ENCODE measurements at regions not wholly inside any gene's neighbourhood (a gene's known extent, or its start where the extent isn't known, plus 50 kb on each side); places are given as distances from the start of the nearest gene placed in this dataset.
"Not testable (repeated sequence)": the region's sequence is repeated elsewhere in the genome, so short reads cannot be mapped to it uniquely, and the experiment has no call there.

DNA sequence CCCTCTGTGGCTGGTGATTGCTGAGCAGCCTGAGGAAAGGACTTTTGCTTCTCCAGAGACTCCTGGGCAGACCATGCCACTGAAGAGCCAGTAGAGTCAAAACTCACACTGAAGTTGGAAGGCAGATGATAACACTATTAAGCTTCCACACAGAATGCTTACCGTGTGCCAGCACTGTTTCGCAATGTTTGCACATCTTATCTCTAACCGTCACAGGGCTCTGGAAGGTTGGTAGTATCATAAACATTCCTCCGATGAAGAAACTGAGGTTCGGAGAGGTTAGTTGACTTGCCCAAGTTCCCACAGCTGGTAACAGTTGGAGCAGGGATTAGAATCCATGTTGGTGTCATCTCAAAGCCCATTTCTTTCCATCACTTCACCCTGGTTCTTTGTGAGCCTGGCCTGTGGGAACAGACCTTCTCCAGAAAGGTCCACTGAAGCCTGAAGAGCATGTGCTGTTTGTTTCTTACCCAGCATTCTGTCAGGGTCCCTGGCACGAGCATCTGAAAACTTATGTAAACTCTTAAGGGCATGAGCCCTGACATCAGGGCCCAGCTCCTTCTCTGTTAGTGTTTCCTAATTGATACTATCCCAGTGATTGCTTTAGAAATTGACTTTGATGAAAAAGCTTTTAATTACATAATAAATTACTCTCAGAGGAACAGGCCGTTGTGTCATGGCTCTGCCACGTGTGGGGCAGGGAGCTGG, 77.0 kb upstream of the PRR23C start:
- DNase-seq (ENCODE audit: low read depth), result peak; percentile 56
- TF ChIP-seq, protein P1, sequence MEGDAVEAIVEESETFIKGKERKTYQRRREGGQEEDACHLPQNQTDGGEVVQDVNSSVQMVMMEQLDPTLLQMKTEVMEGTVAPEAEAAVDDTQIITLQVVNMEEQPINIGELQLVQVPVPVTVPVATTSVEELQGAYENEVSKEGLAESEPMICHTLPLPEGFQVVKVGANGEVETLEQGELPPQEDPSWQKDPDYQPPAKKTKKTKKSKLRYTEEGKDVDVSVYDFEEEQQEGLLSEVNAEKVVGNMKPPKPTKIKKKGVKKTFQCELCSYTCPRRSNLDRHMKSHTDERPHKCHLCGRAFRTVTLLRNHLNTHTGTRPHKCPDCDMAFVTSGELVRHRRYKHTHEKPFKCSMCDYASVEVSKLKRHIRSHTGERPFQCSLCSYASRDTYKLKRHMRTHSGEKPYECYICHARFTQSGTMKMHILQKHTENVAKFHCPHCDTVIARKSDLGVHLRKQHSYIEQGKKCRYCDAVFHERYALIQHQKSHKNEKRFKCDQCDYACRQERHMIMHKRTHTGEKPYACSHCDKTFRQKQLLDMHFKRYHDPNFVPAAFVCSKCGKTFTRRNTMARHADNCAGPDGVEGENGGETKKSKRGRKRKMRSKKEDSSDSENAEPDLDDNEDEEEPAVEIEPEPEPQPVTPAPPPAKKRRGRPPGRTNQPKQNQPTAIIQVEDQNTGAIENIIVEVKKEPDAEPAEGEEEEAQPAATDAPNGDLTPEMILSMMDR (conservative IDR thresholded peaks at IDR 0.05; ENCODE audit: control insufficient read depth, insufficient read depth, low read depth, low read length), result no peak
- no peak overlapping the region for H3K4me3 ChIP-seq (ENCODE audit: control insufficient read depth, low read depth, low read length)

- peak; percentile 94 for DNase-seq (ENCODE audit: low read depth)
- no peak overlapping the region for H3K4me3 ChIP-seq (ENCODE audit: control insufficient read depth, low read depth, low read length)
- TF ChIP-seq, protein P1 (conservative IDR thresholded peaks at IDR 0.05; ENCODE audit: control insufficient read depth, insufficient read depth, low read depth, low read length), result no peak
These were observed 77.5 kb upstream of the PRR23C start for GRCh38 chr3:139122221-139122581.

GRCh38 chr3:139122612-139123011, 77.9 kb upstream of the PRR23C start:
- no peak for DNase-seq (ENCODE audit: low read depth)
- TF ChIP-seq, protein P1 (conservative IDR thresholded peaks at IDR 0.05; ENCODE audit: control insufficient read depth, insufficient read depth, low read depth, low read length), result no peak
- no peak overlapping the region for H3K4me3 ChIP-seq (ENCODE audit: control insufficient read depth, low read depth, low read length)

- no peak overlapping the region for H3K4me3 ChIP-seq (ENCODE audit: control insufficient read depth, low read depth, low read length)
- DNase-seq (ENCODE audit: low read depth), result peak; percentile 62
- TF ChIP-seq, protein P1 (conservative IDR thresholded peaks at IDR 0.05; ENCODE audit: control insufficient read depth, insufficient read depth, low read depth, low read length), result no peak
These were observed 78.8 kb upstream of the PRR23C start for GRCh38 chr3:139123377-139124095.

- no peak overlapping the region for H3K4me3 ChIP-seq (ENCODE audit: control insufficient read depth, low read depth, low read length)
- TF ChIP-seq, protein P1 (conservative IDR thresholded peaks at IDR 0.05; ENCODE audit: control insufficient read depth, insufficient read depth, low read depth, low read length), result no peak
- no peak for DNase-seq (ENCODE audit: low read depth)
These were observed 79.5 kb upstream of the PRR23C start for GRCh38 chr3:139124197-139124596.

GRCh38 chr3:139127101-139127500, 82.4 kb upstream of the PRR23C start:
- peak; percentile 95 for DNase-seq (ENCODE audit: low read depth)
- TF ChIP-seq, protein P1 (conservative IDR thresholded peaks at IDR 0.05; ENCODE audit: control insufficient read depth, insufficient read depth, low read depth, low read length), result no peak

GRCh38 chr3:139127629-139128028, 82.9 kb upstream of the PRR23C start:
- not testable (repeated sequence) for DNase-seq (ENCODE audit: low read depth); H3K4me3 ChIP-seq (ENCODE audit: control insufficient read depth, low read depth, low read length)

More at GRCh38 chr3:139127101-139127500, 82.4 kb upstream of the PRR23C start:
- no peak overlapping the region for H3K4me3 ChIP-seq (ENCODE audit: control insufficient read depth, low read depth, low read length)
